HCT116 (cell line): ENCODE measurements at regions not wholly inside any gene's neighbourhood (a gene's known extent, or its start where the extent isn't known, plus 50 kb on each side); places are given as distances from the start of the nearest gene placed in this dataset.

Experiments
- ATAC-seq: fragments of 200-7000 bp; cut with Tn5 transposase; 2 replicates; pipeline ENCODE4 v1.9.1; 2020; ENCODE audit warnings: mild to moderate bottlenecking, moderate library complexity
- BruUV-seq: library from RNA; stranded (reverse); fragments of 400-500 nt; replicated peaks from 2 replicates; lab custom pipeline; 2021; lab: Mats Ljungman, UMichigan
- CTCF ChIA-PET: fragments of 300-600 bp; sonication (Branson Sonifier 250); formaldehyde crosslinking; loops from one replicate; lab custom pipeline; 2021; ENCODE audit warnings: antibody characterized with exemption; lab: Charles Lee
- POLR2A ChIA-PET: fragments of 300-600, 350-600 bp; sonication (Branson Sonifier 250); formaldehyde crosslinking; loops from one replicate; lab custom pipeline; 2021; ENCODE audit warnings: antibody characterized with exemption; lab: Charles Lee
- RAD21 ChIA-PET, 2 experiments: fragments of 300-600 bp; sonication (Branson Sonifier 250); formaldehyde crosslinking; loops; one replicate each; lab custom pipeline; 2023; ENCODE audit warnings: low total read pairs in 2 of 2; ENCODE audit not compliant: uncharacterized antibody in 2 of 2, unreplicated experiment in 2 of 2, low non-redundant PET in 1 of 2; lab: Charles Lee
- DNase-seq: peaks from one replicate; pipeline ENCODE4 v3.0.0-alpha.2; 2010; ENCODE audit warnings: low read depth, low spot score
- H2AFZ ChIP-seq: fragments of 200-600 bp; shearing (Covaris generic), sonication (generic); 2 replicates; pipeline ENCODE4 v1.6.1; 2017; ENCODE audit warnings: low read depth, mixed run types, mixed read lengths, antibody characterized with exemption, low read length; ENCODE audit not compliant: poor library complexity, severe bottlenecking
- H3K27ac ChIP-seq: 2 replicates; pipeline ENCODE4 v1.5.1; 2012; ENCODE audit warnings: low read depth, low read length
- H3K27me3 ChIP-seq: fragments of 200-600 bp; sonication (generic); 2 replicates; pipeline ENCODE4 v1.6.1; 2016; ENCODE audit warnings: mixed run types, low read length, mixed read lengths; ENCODE audit not compliant: insufficient read depth
- H3K36me3 ChIP-seq, 2 experiments: fragments of 200-500 bp in 1 of 2; fragments of 200-600 bp in 1 of 2; sonication (Bioruptor generic) in 1 of 2; sonication (generic) in 1 of 2; 2 replicates each; pipeline versions ENCODE4 v1.5.1 to v1.6.1; 2014 to 2016; ENCODE audit warnings: low read length in 2 of 2, inconsistent platforms in 1 of 2, mixed read lengths in 1 of 2, mixed run types in 1 of 2; ENCODE audit not compliant: insufficient read depth in 2 of 2, control insufficient read depth in 1 of 2
- H3K4me1 ChIP-seq, 2 experiments: fragments of 200-600 bp in 1 of 2; sonication (generic) in 1 of 2; 2 replicates each; pipeline versions ENCODE4 v1.5.1 to v1.6.1; 2012 to 2017; ENCODE audit warnings: low read length in 2 of 2, inconsistent platforms in 1 of 2, mild to moderate bottlenecking in 1 of 2, mixed read lengths in 1 of 2, mixed run types in 1 of 2, moderate library complexity in 1 of 2; ENCODE audit not compliant: insufficient read depth in 2 of 2, control insufficient read depth in 1 of 2
- H3K4me2 ChIP-seq: fragments of 200-600 bp; sonication (generic); 2 replicates; pipeline ENCODE4 v1.6.1; 2017; ENCODE audit warnings: mixed run types, low read length, mixed read lengths
- H3K4me3 ChIP-seq, 2 experiments: fragments of 200-600 bp in 1 of 2; sonication (generic) in 1 of 2; replicated peaks in 1 of 2; 2 replicates each; pipeline ENCODE4 v1.5.1; 2011 to 2016; ENCODE audit warnings: low read length in 2 of 2, control low read depth in 1 of 2, low read depth in 1 of 2, mild to moderate bottlenecking in 1 of 2, mixed read lengths in 1 of 2, mixed run types in 1 of 2
- H3K79me2 ChIP-seq: fragments of 200-600 bp; sonication (generic); 2 replicates; pipeline ENCODE4 v1.6.1; 2017; ENCODE audit warnings: mild to moderate bottlenecking, mixed run types, low read length, moderate library complexity, mixed read lengths; ENCODE audit not compliant: insufficient read depth
- H3K9ac ChIP-seq: fragments of 200-600 bp; sonication (generic); 2 replicates; pipeline ENCODE4 v1.6.1; 2016; ENCODE audit warnings: low read length, mixed read lengths
- H3K9me2 ChIP-seq: fragments of 200-600 bp; sonication (generic), shearing (Covaris generic); 2 replicates; pipeline ENCODE4 v1.6.1; 2017; ENCODE audit warnings: mixed run types, mild to moderate bottlenecking, moderate library complexity; ENCODE audit not compliant: insufficient read depth
- H3K9me3 ChIP-seq, 2 experiments: fragments of 200-500 bp in 1 of 2; fragments of 200-600 bp in 1 of 2; sonication (Bioruptor generic) in 1 of 2; sonication (generic) in 1 of 2; 2 replicates each; pipeline ENCODE4 v1.6.1; 2014 to 2017; ENCODE audit warnings: low read length in 2 of 2, mixed read lengths in 2 of 2, inconsistent platforms in 1 of 2, low read depth in 1 of 2, mild to moderate bottlenecking in 1 of 2, mixed run types in 1 of 2, moderate library complexity in 1 of 2; ENCODE audit not compliant: control insufficient read depth in 1 of 2, insufficient read depth in 1 of 2
- H4K20me1 ChIP-seq: fragments of 200-600 bp; sonication (generic), shearing (Covaris generic); 2 replicates; pipeline ENCODE4 v1.6.1; 2017; ENCODE audit warnings: mixed run types, mild to moderate bottlenecking, moderate library complexity; ENCODE audit not compliant: insufficient read depth
- CBX3 ChIP-seq: IDR thresholded peaks from 2 replicates; pipeline ENCODE4 v1.6.1; 2012; ENCODE audit warnings: low read depth
- CEBPB ChIP-seq: IDR thresholded peaks from 2 replicates; pipeline ENCODE4 v1.6.1; 2012; ENCODE audit warnings: low read depth
- EGR1 ChIP-seq: IDR thresholded peaks from 2 replicates; pipeline ENCODE4 v1.6.1; 2012; ENCODE audit warnings: low read depth
- ELF1 ChIP-seq: IDR thresholded peaks from 2 replicates; pipeline ENCODE4 v1.6.1; 2012; ENCODE audit warnings: low read depth, borderline replicate concordance
- EZH2 ChIP-seq: fragments of 200-600 bp; sonication (generic); IDR thresholded peaks from 2 replicates; pipeline ENCODE4 v1.6.1; 2017; ENCODE audit warnings: antibody characterized with exemption, mixed run types
- EZH2phosphoT487 ChIP-seq: fragments of 200-600 bp; IDR thresholded peaks from 2 replicates; pipeline ENCODE4 v1.6.1; 2018; ENCODE audit warnings: antibody characterized with exemption, borderline replicate concordance
- FOSL1 ChIP-seq: IDR thresholded peaks from 2 replicates; pipeline ENCODE4 v1.6.1; 2012; ENCODE audit warnings: low read depth
- JUND ChIP-seq: IDR thresholded peaks from 2 replicates; pipeline ENCODE4 v1.6.1; 2012
- RAD21 ChIP-seq: IDR thresholded peaks from 2 replicates; pipeline ENCODE4 v1.6.1; 2012; ENCODE audit warnings: low read depth, mild to moderate bottlenecking
- SIN3A ChIP-seq: IDR thresholded peaks from 2 replicates; pipeline ENCODE4 v1.6.1; 2012; ENCODE audit warnings: low read depth
- SP1 ChIP-seq: IDR thresholded peaks from 2 replicates; pipeline ENCODE4 v1.6.1; 2012; ENCODE audit warnings: low read depth
- SRF ChIP-seq: IDR thresholded peaks from 2 replicates; pipeline ENCODE4 v1.6.1; 2012; ENCODE audit warnings: low read depth
- TCF7L2 ChIP-seq: IDR thresholded peaks from 2 replicates; pipeline ENCODE4 v1.7.0; 2011; ENCODE audit warnings: borderline replicate concordance, inconsistent platforms; ENCODE audit not compliant: insufficient read depth, insufficient read length; ENCODE audit errors: extremely low read depth
- YY1 ChIP-seq: IDR thresholded peaks from 2 replicates; pipeline ENCODE4 v1.6.1; 2011; ENCODE audit warnings: low read length, low read depth, moderate library complexity, mild to moderate bottlenecking; ENCODE audit not compliant: insufficient replicate concordance; ENCODE audit errors: extremely low read depth
- ZFX ChIP-seq: fragments of 450-650 bp; IDR thresholded peaks from 2 replicates; pipeline ENCODE4 v1.6.1; 2017
- ZNF274 ChIP-seq: fragments of 200-500 bp; sonication (Bioruptor generic); IDR thresholded peaks from 2 replicates; pipeline ENCODE4 v1.6.1; 2014; ENCODE audit warnings: mild to moderate bottlenecking, low read depth, low read length, inconsistent platforms
- intact Hi-C: fragments of 100-400 bp; cut with micrococcal nuclease; formaldehyde crosslinking; loops from 2 replicates; pipeline ENCODE4 v1.10.0; 2022
- TF ChIP-seq, protein P1 (sequence below): IDR thresholded peaks from 2 replicates; pipeline ENCODE4 v1.6.1; 2012
- TF ChIP-seq, protein P2 (sequence below), 3 experiments: fragments of 200-600 bp in 1 of 3; sonication (generic) in 1 of 3; IDR thresholded peaks in 2 of 3; conservative IDR thresholded peaks in 1 of 3; 2 replicates each; pipeline ENCODE4 v1.5.1; 2012 to 2017; ENCODE audit warnings: low read depth in 2 of 3, low read length in 2 of 3, antibody characterized with exemption in 1 of 3, borderline replicate concordance in 1 of 3, control low read depth in 1 of 3, mild to moderate bottlenecking in 1 of 3, mixed read lengths in 1 of 3, mixed run types in 1 of 3, moderate library complexity in 1 of 3; ENCODE audit not compliant: insufficient read depth in 1 of 3
- TF ChIP-seq, protein P3 (sequence below): IDR thresholded peaks from 2 replicates; pipeline ENCODE4 v1.6.1; 2011; ENCODE audit warnings: mild to moderate bottlenecking, low read length, moderate library complexity; ENCODE audit not compliant: insufficient replicate concordance; ENCODE audit errors: extremely low read depth
- TF ChIP-seq, protein P4 (sequence below): IDR thresholded peaks from 2 replicates; pipeline ENCODE4 v1.6.1; 2012; ENCODE audit warnings: low read depth

DNA sequence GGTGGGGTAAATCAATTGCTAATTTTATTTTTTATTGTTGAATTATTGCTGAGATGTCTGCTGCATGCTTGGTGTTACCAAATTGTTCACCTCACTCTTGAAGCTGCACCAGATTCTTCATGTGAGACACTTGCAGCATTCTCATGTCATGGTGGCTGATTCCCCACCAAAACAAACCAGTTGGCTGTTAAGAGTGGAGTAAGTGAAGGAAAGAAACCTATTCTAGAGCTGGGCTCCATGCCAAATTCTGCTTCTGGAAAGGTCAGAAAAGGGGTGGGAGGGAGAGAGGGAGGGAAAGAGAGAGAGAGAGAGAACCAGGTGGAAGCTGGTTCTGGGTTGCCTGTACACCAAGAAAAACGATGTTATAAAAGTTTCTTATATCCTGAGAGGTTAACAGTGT is 317.5 kb upstream of the THRB start:
- Histone ChIP-seq H3K4me1 (no peaks in the 10 kb centered on the region), H3K9me3 (no peaks in the 10 kb centered on the region), H3K27me3 (no peaks in the 10 kb centered on the region), H3K79me2 (no peaks in the 10 kb centered on the region), H2AFZ (no peak overlapping the region), H3K4me2 (no peak overlapping the region), H3K4me3 (no peak overlapping the region), H3K9me2 (no peaks in the 10 kb centered on the region), H4K20me1 (no peaks in the 10 kb centered on the region), H3K27ac (no peak overlapping the region), H3K36me3 (no peaks in the 10 kb centered on the region), H3K9ac (no peak overlapping the region)
- ChIA-PET CTCF (no interaction called here), POLR2A (no interaction called here), RAD21 (no interaction called here)
- ATAC-seq (no peak), DNase-seq (no peak)
- intact Hi-C loops, result no loop called here
- TF ChIP-seq YY1 (no peak), TCF7L2 (no peak), FOSL1 (no peak), ZNF274 (no peak), CEBPB (no peak), EZH2phosphoT487 (no peak), SP1 (no peak), SRF (no peak), SIN3A (no peak), EGR1 (no peak), JUND (no peak), ELF1 (no peak), RAD21 (no peak), ZFX (no peak), EZH2 (no peak), CBX3 (no peak)
- TF ChIP-seq, protein P1, sequence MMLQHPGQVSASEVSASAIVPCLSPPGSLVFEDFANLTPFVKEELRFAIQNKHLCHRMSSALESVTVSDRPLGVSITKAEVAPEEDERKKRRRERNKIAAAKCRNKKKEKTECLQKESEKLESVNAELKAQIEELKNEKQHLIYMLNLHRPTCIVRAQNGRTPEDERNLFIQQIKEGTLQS, result no peak
- TF ChIP-seq, protein P2, sequence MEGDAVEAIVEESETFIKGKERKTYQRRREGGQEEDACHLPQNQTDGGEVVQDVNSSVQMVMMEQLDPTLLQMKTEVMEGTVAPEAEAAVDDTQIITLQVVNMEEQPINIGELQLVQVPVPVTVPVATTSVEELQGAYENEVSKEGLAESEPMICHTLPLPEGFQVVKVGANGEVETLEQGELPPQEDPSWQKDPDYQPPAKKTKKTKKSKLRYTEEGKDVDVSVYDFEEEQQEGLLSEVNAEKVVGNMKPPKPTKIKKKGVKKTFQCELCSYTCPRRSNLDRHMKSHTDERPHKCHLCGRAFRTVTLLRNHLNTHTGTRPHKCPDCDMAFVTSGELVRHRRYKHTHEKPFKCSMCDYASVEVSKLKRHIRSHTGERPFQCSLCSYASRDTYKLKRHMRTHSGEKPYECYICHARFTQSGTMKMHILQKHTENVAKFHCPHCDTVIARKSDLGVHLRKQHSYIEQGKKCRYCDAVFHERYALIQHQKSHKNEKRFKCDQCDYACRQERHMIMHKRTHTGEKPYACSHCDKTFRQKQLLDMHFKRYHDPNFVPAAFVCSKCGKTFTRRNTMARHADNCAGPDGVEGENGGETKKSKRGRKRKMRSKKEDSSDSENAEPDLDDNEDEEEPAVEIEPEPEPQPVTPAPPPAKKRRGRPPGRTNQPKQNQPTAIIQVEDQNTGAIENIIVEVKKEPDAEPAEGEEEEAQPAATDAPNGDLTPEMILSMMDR (IDR thresholded peaks at IDR 0.05 in 2 of 3, conservative IDR thresholded peaks at IDR 0.05 in 1 of 3; ENCODE audit: borderline replicate concordance in 1 of 3, insufficient read depth in 1 of 3, low read depth in 2 of 3, low read length in 2 of 3), result no peak
- TF ChIP-seq, protein P3, sequence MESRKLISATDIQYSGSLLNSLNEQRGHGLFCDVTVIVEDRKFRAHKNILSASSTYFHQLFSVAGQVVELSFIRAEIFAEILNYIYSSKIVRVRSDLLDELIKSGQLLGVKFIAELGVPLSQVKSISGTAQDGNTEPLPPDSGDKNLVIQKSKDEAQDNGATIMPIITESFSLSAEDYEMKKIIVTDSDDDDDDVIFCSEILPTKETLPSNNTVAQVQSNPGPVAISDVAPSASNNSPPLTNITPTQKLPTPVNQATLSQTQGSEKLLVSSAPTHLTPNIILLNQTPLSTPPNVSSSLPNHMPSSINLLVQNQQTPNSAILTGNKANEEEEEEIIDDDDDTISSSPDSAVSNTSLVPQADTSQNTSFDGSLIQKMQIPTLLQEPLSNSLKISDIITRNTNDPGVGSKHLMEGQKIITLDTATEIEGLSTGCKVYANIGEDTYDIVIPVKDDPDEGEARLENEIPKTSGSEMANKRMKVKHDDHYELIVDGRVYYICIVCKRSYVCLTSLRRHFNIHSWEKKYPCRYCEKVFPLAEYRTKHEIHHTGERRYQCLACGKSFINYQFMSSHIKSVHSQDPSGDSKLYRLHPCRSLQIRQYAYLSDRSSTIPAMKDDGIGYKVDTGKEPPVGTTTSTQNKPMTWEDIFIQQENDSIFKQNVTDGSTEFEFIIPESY, result no peak
- TF ChIP-seq, protein P4, sequence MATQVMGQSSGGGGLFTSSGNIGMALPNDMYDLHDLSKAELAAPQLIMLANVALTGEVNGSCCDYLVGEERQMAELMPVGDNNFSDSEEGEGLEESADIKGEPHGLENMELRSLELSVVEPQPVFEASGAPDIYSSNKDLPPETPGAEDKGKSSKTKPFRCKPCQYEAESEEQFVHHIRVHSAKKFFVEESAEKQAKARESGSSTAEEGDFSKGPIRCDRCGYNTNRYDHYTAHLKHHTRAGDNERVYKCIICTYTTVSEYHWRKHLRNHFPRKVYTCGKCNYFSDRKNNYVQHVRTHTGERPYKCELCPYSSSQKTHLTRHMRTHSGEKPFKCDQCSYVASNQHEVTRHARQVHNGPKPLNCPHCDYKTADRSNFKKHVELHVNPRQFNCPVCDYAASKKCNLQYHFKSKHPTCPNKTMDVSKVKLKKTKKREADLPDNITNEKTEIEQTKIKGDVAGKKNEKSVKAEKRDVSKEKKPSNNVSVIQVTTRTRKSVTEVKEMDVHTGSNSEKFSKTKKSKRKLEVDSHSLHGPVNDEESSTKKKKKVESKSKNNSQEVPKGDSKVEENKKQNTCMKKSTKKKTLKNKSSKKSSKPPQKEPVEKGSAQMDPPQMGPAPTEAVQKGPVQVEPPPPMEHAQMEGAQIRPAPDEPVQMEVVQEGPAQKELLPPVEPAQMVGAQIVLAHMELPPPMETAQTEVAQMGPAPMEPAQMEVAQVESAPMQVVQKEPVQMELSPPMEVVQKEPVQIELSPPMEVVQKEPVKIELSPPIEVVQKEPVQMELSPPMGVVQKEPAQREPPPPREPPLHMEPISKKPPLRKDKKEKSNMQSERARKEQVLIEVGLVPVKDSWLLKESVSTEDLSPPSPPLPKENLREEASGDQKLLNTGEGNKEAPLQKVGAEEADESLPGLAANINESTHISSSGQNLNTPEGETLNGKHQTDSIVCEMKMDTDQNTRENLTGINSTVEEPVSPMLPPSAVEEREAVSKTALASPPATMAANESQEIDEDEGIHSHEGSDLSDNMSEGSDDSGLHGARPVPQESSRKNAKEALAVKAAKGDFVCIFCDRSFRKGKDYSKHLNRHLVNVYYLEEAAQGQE, result no peak
- BruUV-seq, result no TSS peak
